ENCODE measurements at regions not wholly inside any gene's neighbourhood (a gene's known extent, or its start where the extent isn't known, plus 50 kb on each side); places are given as distances from the start of the nearest gene placed in this dataset.
A peak's percentile ranks its signal among the peaks of the same experiment; 100 is the strongest.

DNA sequence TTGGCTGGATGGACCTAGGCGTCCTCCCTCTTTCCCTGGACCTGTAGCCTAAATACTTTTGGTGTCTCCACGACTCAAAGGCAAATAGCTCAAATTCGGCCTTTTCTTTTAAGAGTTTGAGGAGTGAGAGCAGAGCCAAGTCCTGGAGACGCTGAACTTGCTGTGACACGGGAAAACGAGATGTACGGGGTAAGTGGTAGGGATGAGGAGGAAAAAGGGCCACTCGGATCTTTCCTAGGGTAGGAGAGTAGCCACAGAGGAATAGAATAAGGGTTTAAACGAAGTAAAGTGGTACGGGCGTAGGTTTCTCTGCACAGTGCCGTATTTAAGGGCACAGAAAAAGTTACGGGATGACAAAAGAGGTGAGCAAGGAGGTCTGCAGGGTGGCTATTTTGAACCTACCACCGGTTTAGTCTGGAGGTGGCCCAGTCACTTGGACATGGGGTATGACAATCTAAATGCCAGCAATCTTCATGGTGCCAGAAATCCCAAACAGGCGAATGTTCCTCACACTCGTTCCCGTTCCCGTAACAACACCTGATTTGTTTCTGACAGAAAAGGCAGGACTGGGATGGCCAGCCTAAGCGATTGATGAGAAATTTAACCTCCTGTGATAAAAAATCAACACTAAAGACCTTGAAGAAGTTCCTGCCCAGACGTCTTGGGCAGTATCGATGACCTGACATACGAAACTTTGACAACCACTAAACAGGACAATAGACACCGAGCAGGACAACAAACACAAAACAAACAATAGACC, 149.3 kb downstream of the TRIM27 start:
- H3K4me1 ChIP-seq (ENCODE audit: insufficient read depth, low read length, poor library complexity, severe bottlenecking), result peaks cover 3% of the 10 kb centered on the region
- H3K27ac ChIP-seq (ENCODE audit: low read depth, low read length, poor library complexity, severe bottlenecking), result no peak overlapping the region
- TF ChIP-seq EZH2 (IDR thresholded peaks at IDR 0.05; ENCODE audit: borderline replicate concordance, low read depth, low read length, poor library complexity, severe bottlenecking), result no peak
- H3K27me3 ChIP-seq (replicated peaks; ENCODE audit: insufficient read depth, low read depth, low read length, poor library complexity), result peaks cover 3% of the 10 kb centered on the region
- no peaks in the 10 kb centered on the region for H3K9me3 ChIP-seq (ENCODE audit: low read depth, low read length, poor library complexity, severe bottlenecking)
- BruUV-seq (replicated peaks), result no TSS peak
- intact Hi-C loops (cut with micrococcal nuclease; ENCODE audit: unreplicated experiment), result no loop called here
- ChIA-PET POLR2A (ENCODE audit: low non-redundant PET) (no interaction called here), CTCF (no interaction called here)
- no peak for DNase-seq (ENCODE audit: low spot score)
- H3K36me3 ChIP-seq (ENCODE audit: insufficient read depth, low read length, poor library complexity, severe bottlenecking), result no peaks in the 10 kb centered on the region
- no peak overlapping the region for H3K4me3 ChIP-seq (ENCODE audit: low read depth, low read length, poor library complexity, severe bottlenecking)

DNA sequence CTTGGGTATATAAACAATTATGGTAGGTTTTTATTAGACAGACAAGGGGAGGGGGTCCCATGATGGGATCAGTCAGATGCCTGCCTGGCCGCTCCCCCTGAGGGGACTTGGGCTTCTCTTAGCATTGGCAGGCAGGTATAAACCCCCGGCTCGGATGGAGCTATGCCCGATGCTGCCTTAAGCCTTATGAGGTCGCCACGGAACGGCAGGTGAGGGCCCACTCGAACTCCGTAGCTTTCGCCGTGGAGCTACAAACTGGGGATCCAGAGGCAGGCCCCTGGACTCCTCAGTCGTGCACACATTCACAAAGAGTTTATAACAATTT, 148.8 kb downstream of the TRIM27 start:
- no peak overlapping the region for H3K27ac ChIP-seq (ENCODE audit: low read depth, low read length, poor library complexity, severe bottlenecking)
- peaks cover 3% of the 10 kb centered on the region for H3K4me1 ChIP-seq (ENCODE audit: insufficient read depth, low read length, poor library complexity, severe bottlenecking)
- DNase-seq (ENCODE audit: low spot score), result no peak
- CTCF ChIA-PET, result no interaction called here
- H3K36me3 ChIP-seq (ENCODE audit: insufficient read depth, low read length, poor library complexity, severe bottlenecking), result no peaks in the 10 kb centered on the region
- intact Hi-C loops (cut with micrococcal nuclease; ENCODE audit: unreplicated experiment), result no loop called here
- TF ChIP-seq EZH2 (IDR thresholded peaks at IDR 0.05; ENCODE audit: borderline replicate concordance, low read depth, low read length, poor library complexity, severe bottlenecking), result no peak
- no peak for TF ChIP-seq CTCF (conservative IDR thresholded peaks at IDR 0.05; ENCODE audit: low read depth, low read length)
- peaks cover 3% of the 10 kb centered on the region for H3K27me3 ChIP-seq (replicated peaks; ENCODE audit: insufficient read depth, low read depth, low read length, poor library complexity)
- no peaks in the 10 kb centered on the region for H3K9me3 ChIP-seq (ENCODE audit: low read depth, low read length, poor library complexity, severe bottlenecking)
- POLR2A ChIA-PET (ENCODE audit: low non-redundant PET), result no interaction called here
- BruUV-seq (replicated peaks), result no TSS peak
- H3K4me3 ChIP-seq (ENCODE audit: low read depth, low read length, poor library complexity, severe bottlenecking), result peak overlapping the region; percentile 38

- no peak for TF ChIP-seq CTCF (conservative IDR thresholded peaks at IDR 0.05; ENCODE audit: low read depth, low read length)
- no peak for TF ChIP-seq EZH2 (IDR thresholded peaks at IDR 0.05; ENCODE audit: borderline replicate concordance, low read depth, low read length, poor library complexity, severe bottlenecking)
- Histone ChIP-seq H3K27ac (ENCODE audit: low read depth, low read length, poor library complexity, severe bottlenecking) (no peak overlapping the region), H3K9me3 (ENCODE audit: low read depth, low read length, poor library complexity, severe bottlenecking) (no peaks in the 10 kb centered on the region), H3K27me3 (replicated peaks; ENCODE audit: insufficient read depth, low read depth, low read length, poor library complexity) (peaks cover 3% of the 10 kb centered on the region), H3K4me3 (ENCODE audit: low read depth, low read length, poor library complexity, severe bottlenecking) (peak overlapping the region; percentile 38), H3K36me3 (ENCODE audit: insufficient read depth, low read length, poor library complexity, severe bottlenecking) (no peaks in the 10 kb centered on the region), H3K4me1 (ENCODE audit: insufficient read depth, low read length, poor library complexity, severe bottlenecking) (peaks cover 3% of the 10 kb centered on the region)
- CTCF ChIA-PET, result no interaction called here
- intact Hi-C loops (cut with micrococcal nuclease; ENCODE audit: unreplicated experiment), result no loop called here
- no peak for DNase-seq (ENCODE audit: low spot score)
- POLR2A ChIA-PET (ENCODE audit: low non-redundant PET), result no interaction called here
- BruUV-seq (replicated peaks), result no TSS peak
Observed at GRCh38 chr6:28775405-28776129, 148.2 kb downstream of the TRIM27 start.
